ENCODE measurements at regions not wholly inside any gene's neighbourhood (a gene's known extent, or its start where the extent isn't known, plus 50 kb on each side); places are given as distances from the start of the nearest gene placed in this dataset.

- Mint-ChIP-seq H3K36me3 (peaks cover 9% of the 10 kb centered on the region), H3K4me1 (ENCODE audit: low read depth in 2 of 2) (peaks cover 2 to 3% of the 10 kb centered on the region in 2 donors), H3K9me3 (peaks cover 10% of the 10 kb centered on the region), H3K27ac (no peak overlapping the region), H3K27me3 (peaks cover 35 to 75% of the 10 kb centered on the region in 2 donors), H3K4me3 (no peak overlapping the region)
- no peak for DNase-seq (ENCODE audit: low spot score)
- no peak for ATAC-seq
These were observed 167.2 kb downstream of the POLR2M start for GRCh38 chr15:57873564-57874209.

- Mint-ChIP-seq H3K9me3 (peaks cover 10% of the 10 kb centered on the region), H3K27me3 (peaks cover 24 to 62% of the 10 kb centered on the region in 2 donors), H3K4me1 (ENCODE audit: low read depth in 2 of 2) (no peaks in the 10 kb centered on the region), H3K4me3 (no peak overlapping the region), H3K27ac (no peak overlapping the region), H3K36me3 (peaks cover 9% of the 10 kb centered on the region)
- DNase-seq (ENCODE audit: low spot score) (no peak), ATAC-seq (no peak)
These were observed 168.8 kb downstream of the POLR2M start for GRCh38 chr15:57875347-57875746.

GRCh38 chr15:57878573-57878972 lies 172.1 kb downstream of the POLR2M start:
- H3K4me1 Mint-ChIP-seq (ENCODE audit: low read depth in 2 of 2), result no peaks in the 10 kb centered on the region
- no peak for ATAC-seq
- no peak for DNase-seq (ENCODE audit: low spot score)
- no peak overlapping the region for H3K27ac Mint-ChIP-seq
- H3K9me3 Mint-ChIP-seq, result peaks cover 10% of the 10 kb centered on the region
- peaks cover 9% of the 10 kb centered on the region for H3K36me3 Mint-ChIP-seq
- H3K27me3 Mint-ChIP-seq, result peaks cover 23 to 50% of the 10 kb centered on the region in 2 donors
- H3K4me3 Mint-ChIP-seq, result no peak overlapping the region

- peaks cover 29 to 61% of the 10 kb centered on the region in 2 donors for H3K27me3 Mint-ChIP-seq
- no peak overlapping the region for H3K4me3 Mint-ChIP-seq
- ATAC-seq (no peak), DNase-seq (ENCODE audit: low spot score) (no peak)
- H3K36me3 Mint-ChIP-seq, result no peaks in the 10 kb centered on the region
- H3K4me1 Mint-ChIP-seq (ENCODE audit: low read depth in 2 of 2), result no peaks in the 10 kb centered on the region
- peaks cover under 1% of the 10 kb centered on the region for H3K9me3 Mint-ChIP-seq
- no peak overlapping the region for H3K27ac Mint-ChIP-seq
These were observed 174.8 kb downstream of the POLR2M start for GRCh38 chr15:57881361-57881760.

- no peak overlapping the region for H3K4me3 Mint-ChIP-seq
- H3K36me3 Mint-ChIP-seq, result no peaks in the 10 kb centered on the region
- no peaks in the 10 kb centered on the region for H3K9me3 Mint-ChIP-seq
- H3K27me3 Mint-ChIP-seq, result peaks cover 26 to 61% of the 10 kb centered on the region in 2 donors
- H3K4me1 Mint-ChIP-seq (ENCODE audit: low read depth in 2 of 2), result no peaks in the 10 kb centered on the region
- no peak for ATAC-seq
- DNase-seq (ENCODE audit: low spot score), result no peak
- no peak overlapping the region for H3K27ac Mint-ChIP-seq
These were observed 175.5 kb downstream of the POLR2M start for GRCh38 chr15:57881972-57882371.

- Mint-ChIP-seq H3K4me3 (no peak overlapping the region), H3K27me3 (peaks cover 29 to 56% of the 10 kb centered on the region in 2 donors), H3K9me3 (no peaks in the 10 kb centered on the region), H3K36me3 (no peaks in the 10 kb centered on the region), H3K4me1 (ENCODE audit: low read depth in 2 of 2) (no peaks in the 10 kb centered on the region), H3K27ac (no peak overlapping the region)
- DNase-seq (ENCODE audit: low spot score) (no peak), ATAC-seq (no peak)
These were observed 177.2 kb downstream of the POLR2M start for GRCh38 chr15:57883701-57884100.

- Mint-ChIP-seq H3K27me3 (peaks cover 29 to 57% of the 10 kb centered on the region in 2 donors), H3K4me1 (ENCODE audit: low read depth in 2 of 2) (no peaks in the 10 kb centered on the region), H3K36me3 (no peaks in the 10 kb centered on the region), H3K27ac (no peak overlapping the region), H3K9me3 (no peaks in the 10 kb centered on the region), H3K4me3 (no peak overlapping the region)
- ATAC-seq, result no peak
- DNase-seq (ENCODE audit: low spot score), result no peak
These were observed 178.4 kb downstream of the POLR2M start for GRCh38 chr15:57884936-57885335.

GRCh38 chr15:57885435-57885834 lies 178.9 kb downstream of the POLR2M start:
- Mint-ChIP-seq H3K9me3 (no peaks in the 10 kb centered on the region), H3K4me3 (no peak overlapping the region), H3K36me3 (no peaks in the 10 kb centered on the region), H3K27ac (no peak overlapping the region), H3K27me3 (peaks cover 33 to 61% of the 10 kb centered on the region in 2 donors), H3K4me1 (ENCODE audit: low read depth in 2 of 2) (no peaks in the 10 kb centered on the region)
- DNase-seq (ENCODE audit: low spot score), result no peak
- ATAC-seq, result no peak

GRCh38 chr15:57887825-57888224 lies 177.7 kb downstream of the ALDH1A2 start:
- no peaks in the 10 kb centered on the region for H3K4me1 Mint-ChIP-seq (ENCODE audit: low read depth in 2 of 2)
- no peak overlapping the region for H3K4me3 Mint-ChIP-seq
- H3K9me3 Mint-ChIP-seq, result no peaks in the 10 kb centered on the region
- H3K27me3 Mint-ChIP-seq, result peaks cover 42 to 75% of the 10 kb centered on the region in 2 donors
- ATAC-seq (no peak), DNase-seq (ENCODE audit: low spot score) (no peak)
- H3K27ac Mint-ChIP-seq, result no peak overlapping the region
- H3K36me3 Mint-ChIP-seq, result no peaks in the 10 kb centered on the region

- DNase-seq (ENCODE audit: low spot score), result no peak
- H3K4me1 Mint-ChIP-seq (ENCODE audit: low read depth in 2 of 2), result no peaks in the 10 kb centered on the region
- H3K36me3 Mint-ChIP-seq, result no peaks in the 10 kb centered on the region
- H3K27me3 Mint-ChIP-seq, result peaks cover 40 to 72% of the 10 kb centered on the region in 2 donors
- no peak for ATAC-seq
- no peaks in the 10 kb centered on the region for H3K9me3 Mint-ChIP-seq
- no peak overlapping the region for H3K4me3 Mint-ChIP-seq
- no peak overlapping the region for H3K27ac Mint-ChIP-seq
These were observed 175.2 kb downstream of the ALDH1A2 start for GRCh38 chr15:57890351-57890750.

GRCh38 chr15:57890878-57891277 lies 174.6 kb downstream of the ALDH1A2 start:
- Mint-ChIP-seq H3K4me3 (no peak overlapping the region), H3K36me3 (no peaks in the 10 kb centered on the region), H3K4me1 (ENCODE audit: low read depth in 2 of 2) (no peaks in the 10 kb centered on the region), H3K27ac (no peak overlapping the region), H3K27me3 (peaks cover 35 to 67% of the 10 kb centered on the region in 2 donors), H3K9me3 (no peaks in the 10 kb centered on the region)
- DNase-seq (ENCODE audit: low spot score) (no peak), ATAC-seq (no peak)

- H3K4me3 Mint-ChIP-seq, result no peak overlapping the region
- no peaks in the 10 kb centered on the region for H3K9me3 Mint-ChIP-seq
- no peak for DNase-seq (ENCODE audit: low spot score)
- H3K4me1 Mint-ChIP-seq (ENCODE audit: low read depth in 2 of 2), result no peaks in the 10 kb centered on the region
- peaks cover 36 to 70% of the 10 kb centered on the region in 2 donors for H3K27me3 Mint-ChIP-seq
- peak in 1 of 2 donors; percentile 6 for ATAC-seq
- no peaks in the 10 kb centered on the region for H3K36me3 Mint-ChIP-seq
- no peak overlapping the region for H3K27ac Mint-ChIP-seq
These were observed 173.3 kb downstream of the ALDH1A2 start for GRCh38 chr15:57892181-57892580.

GRCh38 chr15:57893040-57893439 lies 172.5 kb downstream of the ALDH1A2 start:
- H3K4me1 Mint-ChIP-seq (ENCODE audit: low read depth in 2 of 2), result no peaks in the 10 kb centered on the region
- ATAC-seq (no peak), DNase-seq (ENCODE audit: low spot score) (no peak)
- H3K27me3 Mint-ChIP-seq, result peaks cover 32 to 67% of the 10 kb centered on the region in 2 donors
- no peaks in the 10 kb centered on the region for H3K9me3 Mint-ChIP-seq
- no peak overlapping the region for H3K4me3 Mint-ChIP-seq
- H3K36me3 Mint-ChIP-seq, result no peaks in the 10 kb centered on the region
- H3K27ac Mint-ChIP-seq, result no peak overlapping the region

- ATAC-seq (no peak), DNase-seq (ENCODE audit: low spot score) (no peak)
- peaks cover 31 to 57% of the 10 kb centered on the region in 2 donors for H3K27me3 Mint-ChIP-seq
- H3K9me3 Mint-ChIP-seq, result no peaks in the 10 kb centered on the region
- no peak overlapping the region for H3K27ac Mint-ChIP-seq
- no peaks in the 10 kb centered on the region for H3K36me3 Mint-ChIP-seq
- no peaks in the 10 kb centered on the region for H3K4me1 Mint-ChIP-seq (ENCODE audit: low read depth in 2 of 2)
- no peak overlapping the region for H3K4me3 Mint-ChIP-seq
These were observed 170.2 kb downstream of the ALDH1A2 start for GRCh38 chr15:57895291-57895690.

- Mint-ChIP-seq H3K27me3 (peaks cover 29 to 56% of the 10 kb centered on the region in 2 donors), H3K27ac (no peak overlapping the region), H3K36me3 (no peaks in the 10 kb centered on the region), H3K4me1 (ENCODE audit: low read depth in 2 of 2) (no peaks in the 10 kb centered on the region), H3K4me3 (no peak overlapping the region), H3K9me3 (no peaks in the 10 kb centered on the region)
- ATAC-seq (no peak), DNase-seq (ENCODE audit: low spot score) (no peak)
These were observed 169.4 kb downstream of the ALDH1A2 start for GRCh38 chr15:57896114-57896513.

Measured in natural killer cell treated with Interleukin-12 subunit alpha and Interleukin-12 subunit beta and Interleukin-15 and Interleukin-18, amount 100 ng/mL, for 72 hours (primary cell).